Left ventricle myocardium inferior (tissue), 1 donor: ENCODE measurements at regions not wholly inside any gene's neighbourhood (a gene's known extent, or its start where the extent isn't known, plus 50 kb on each side); places are given as distances from the start of the nearest gene placed in this dataset.

Source experiments
- DNase-seq: peaks from one replicate; pipeline ENCODE4 v3.0.0-alpha.2; 2020
- H3K27ac ChIP-seq: fragments of 200-600 bp; replicated peaks from 2 replicates; pipeline ENCODE4 v1.8.0; 2021
- H3K27me3 ChIP-seq: fragments of 200-600 bp; 2 replicates; pipeline ENCODE4 v1.8.0; 2021; ENCODE audit warnings: low read depth
- H3K36me3 ChIP-seq: fragments of 200-600 bp; 2 replicates; pipeline ENCODE4 v1.8.0; 2021
- H3K4me1 ChIP-seq: fragments of 200-600 bp; 2 replicates; pipeline ENCODE4 v1.8.0; 2021
- H3K4me3 ChIP-seq: fragments of 200-600 bp; 2 replicates; pipeline ENCODE4 v1.8.0; 2021; ENCODE audit warnings: mild to moderate bottlenecking, moderate library complexity
- H3K9me3 ChIP-seq: fragments of 200-600 bp; replicated peaks from 2 replicates; pipeline ENCODE4 v1.8.0; 2021
- CTCF ChIP-seq: fragments of 200-600 bp; IDR thresholded peaks from 2 replicates; pipeline ENCODE4 v1.8.0; 2021; ENCODE audit warnings: antibody characterized with exemption, mild to moderate bottlenecking, borderline replicate concordance
- intact Hi-C: fragments of 100-400 bp; cut with micrococcal nuclease; formaldehyde crosslinking; loops from one replicate; pipeline ENCODE4 v1.11.0; 2022
- donor health status: DM: no; HTN: yes; CAD: no; lungs with severe emphysema.

DNA sequence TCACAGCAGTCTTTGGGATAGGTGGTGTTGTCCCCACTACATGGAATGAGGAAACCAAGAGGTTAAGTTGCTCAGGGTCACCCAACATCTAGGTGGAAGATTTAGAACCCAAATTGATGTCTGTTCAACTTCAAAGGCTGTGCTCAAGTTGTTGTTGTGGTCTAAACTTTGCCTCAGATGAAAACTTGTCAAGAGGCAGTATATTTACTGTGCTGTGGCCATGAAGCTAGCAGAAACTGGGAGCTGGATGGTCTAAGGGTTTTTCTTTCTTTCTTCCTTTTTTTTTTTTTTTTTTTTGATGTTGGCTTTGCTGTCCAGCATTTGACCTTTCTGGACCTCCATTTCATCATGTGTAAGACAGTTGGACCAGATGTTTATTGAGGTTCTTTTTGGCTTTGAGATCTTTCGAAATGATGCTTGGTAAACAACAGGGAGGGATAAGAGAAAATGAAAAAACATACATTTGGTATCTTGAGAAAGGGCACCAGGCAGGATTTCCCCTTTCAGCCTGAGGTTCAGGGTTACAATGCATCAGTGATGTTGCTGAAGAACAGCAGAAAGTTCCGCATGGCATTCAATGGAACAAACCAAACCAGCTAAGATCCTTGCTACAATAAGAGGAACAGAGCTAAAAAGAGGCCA is 166.2 kb upstream of the RPS6KA3 start:
- TF ChIP-seq CTCF = no peak
- Histone ChIP-seq H3K4me1 (no peaks in the 10 kb centered on the region), H3K27ac (no peak overlapping the region), H3K9me3 (no peaks in the 10 kb centered on the region), H3K27me3 (no peaks in the 10 kb centered on the region), H3K36me3 (no peaks in the 10 kb centered on the region), H3K4me3 (no peak overlapping the region)
- intact Hi-C loops = no loop called here
- DNase-seq = no peak

GRCh38 chrX:20432048-20432447 is 165.3 kb upstream of the RPS6KA3 start:
- Histone ChIP-seq H3K27me3 (no peaks in the 10 kb centered on the region), H3K36me3 (no peaks in the 10 kb centered on the region), H3K4me3 (no peak overlapping the region), H3K27ac (no peak overlapping the region), H3K9me3 (no peaks in the 10 kb centered on the region), H3K4me1 (no peaks in the 10 kb centered on the region)
- DNase-seq = no peak
- no peak for TF ChIP-seq CTCF
- intact Hi-C loops = no loop called here

GRCh38 chrX:20431486-20431885 is 164.8 kb upstream of the RPS6KA3 start:
- Histone ChIP-seq H3K4me1 (no peaks in the 10 kb centered on the region), H3K36me3 (no peaks in the 10 kb centered on the region), H3K9me3 (no peaks in the 10 kb centered on the region), H3K27ac (no peak overlapping the region), H3K4me3 (no peak overlapping the region), H3K27me3 (no peaks in the 10 kb centered on the region)
- intact Hi-C loops = no loop called here
- DNase-seq = no peak
- TF ChIP-seq CTCF = no peak

DNA sequence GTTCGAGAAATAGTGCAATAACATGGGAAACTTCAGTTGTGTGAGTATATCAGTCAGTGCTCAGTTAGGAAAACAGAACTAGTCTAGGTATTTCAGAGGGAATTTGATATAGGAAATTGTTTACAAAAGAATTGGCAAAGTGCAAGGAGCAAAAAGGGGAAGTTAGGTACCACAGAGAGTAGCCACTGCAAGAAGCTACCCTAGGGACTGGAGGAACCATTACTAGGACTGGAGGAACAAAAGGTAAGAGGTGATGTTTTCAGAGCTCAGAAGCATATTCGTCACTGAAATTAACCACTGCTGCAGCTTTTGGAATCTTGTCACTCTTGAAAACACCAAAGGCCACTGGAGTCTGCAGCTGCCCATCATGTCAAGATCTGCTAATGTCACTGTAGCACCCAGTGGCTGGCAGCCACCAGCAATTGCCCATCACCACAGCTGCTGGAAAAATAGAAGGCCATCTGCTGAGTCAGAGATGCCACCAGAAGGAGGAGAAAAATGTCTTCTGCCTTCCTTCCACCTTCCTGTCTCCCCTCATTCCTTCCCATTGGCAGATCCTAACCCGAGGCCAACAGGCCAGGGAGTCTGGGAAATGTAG is 160.6 kb upstream of the RPS6KA3 start:
- no peaks in the 10 kb centered on the region for H3K9me3 ChIP-seq
- H3K27me3 ChIP-seq = no peaks in the 10 kb centered on the region
- H3K4me1 ChIP-seq = no peaks in the 10 kb centered on the region
- H3K36me3 ChIP-seq = no peaks in the 10 kb centered on the region
- H3K4me3 ChIP-seq = no peak overlapping the region
- intact Hi-C loops = no loop called here
- no peak overlapping the region for H3K27ac ChIP-seq
- no peak for TF ChIP-seq CTCF
- DNase-seq = no peak

DNA sequence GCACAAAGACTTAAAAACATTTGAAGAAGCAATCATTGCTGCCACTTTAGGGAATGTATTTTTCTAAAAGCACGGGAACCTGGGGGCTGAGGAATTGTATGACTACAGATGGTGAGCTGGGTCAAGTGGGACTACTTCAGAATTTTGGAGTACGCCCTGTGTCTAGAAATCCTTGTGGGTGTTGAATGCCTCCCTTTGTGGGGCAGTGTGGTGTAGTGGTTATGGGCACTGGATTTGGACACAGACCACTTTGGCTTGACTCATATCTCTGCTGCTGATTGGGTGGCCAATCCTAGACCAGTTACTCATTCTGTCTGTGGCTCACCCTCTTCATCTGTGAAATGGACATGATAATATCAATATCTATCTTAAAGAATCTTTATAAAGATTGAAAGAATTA is 155.0 kb upstream of the RPS6KA3 start:
- Histone ChIP-seq H3K9me3 (no peaks in the 10 kb centered on the region), H3K4me3 (no peak overlapping the region), H3K27me3 (no peaks in the 10 kb centered on the region), H3K27ac (no peak overlapping the region), H3K4me1 (no peaks in the 10 kb centered on the region), H3K36me3 (no peaks in the 10 kb centered on the region)
- intact Hi-C loops = no loop called here
- TF ChIP-seq CTCF = no peak
- DNase-seq = no peak
